Stomach smooth muscle (tissue), 2 donors: ENCODE measurements at regions not wholly inside any gene's neighbourhood (a gene's known extent, or its start where the extent isn't known, plus 50 kb on each side); places are given as distances from the start of the nearest gene placed in this dataset.
"Not testable (repeated sequence)": the region's sequence is repeated elsewhere in the genome, so short reads cannot be mapped to it uniquely, and the experiment has no call there.

Source experiments
- H3K27ac ChIP-seq: one replicate; pipeline ENCODE4 v1.7.0; 2013; ENCODE audit warnings: mild to moderate bottlenecking, low read length, inconsistent platforms
- H3K27me3 ChIP-seq, 2 donors: one replicate each; pipeline ENCODE4 v1.7.0; 2013; ENCODE audit warnings: low read length in 2 of 2; ENCODE audit not compliant: insufficient read depth in 2 of 2, control insufficient read depth in 1 of 2
- H3K36me3 ChIP-seq, 2 donors: one replicate each; pipeline ENCODE4 v1.7.0; 2013; ENCODE audit warnings: low read length in 2 of 2; ENCODE audit not compliant: control insufficient read depth in 2 of 2, insufficient read depth in 2 of 2
- H3K4me1 ChIP-seq: one replicate; pipeline ENCODE4 v1.7.0; 2013; ENCODE audit warnings: low read length; ENCODE audit not compliant: control insufficient read depth, insufficient read depth
- H3K4me3 ChIP-seq, 2 donors: one replicate each; pipeline ENCODE4 v1.7.0; 2013; ENCODE audit warnings: low read length in 2 of 2
- H3K9ac ChIP-seq, 2 donors: one replicate each; pipeline ENCODE4 v1.7.0; 2013; ENCODE audit warnings: low read length in 2 of 2, mild to moderate bottlenecking in 1 of 2
- H3K9me3 ChIP-seq, 2 donors: one replicate each; pipeline ENCODE4 v1.7.0; 2013; ENCODE audit warnings: low read length in 2 of 2; ENCODE audit not compliant: control insufficient read depth in 2 of 2
- donor health status: healthy.
- donor health status: Pancreatic carcinoma.

- H3K4me3 ChIP-seq, H3K9me3 ChIP-seq, H3K27me3 ChIP-seq, H3K9ac ChIP-seq, H3K36me3 ChIP-seq, H3K4me1 ChIP-seq, H3K27ac ChIP-seq: not testable (repeated sequence)
Observed at GRCh38 chr11:127772938-127773337, 772.4 kb upstream of the KIRREL3 start.

DNA sequence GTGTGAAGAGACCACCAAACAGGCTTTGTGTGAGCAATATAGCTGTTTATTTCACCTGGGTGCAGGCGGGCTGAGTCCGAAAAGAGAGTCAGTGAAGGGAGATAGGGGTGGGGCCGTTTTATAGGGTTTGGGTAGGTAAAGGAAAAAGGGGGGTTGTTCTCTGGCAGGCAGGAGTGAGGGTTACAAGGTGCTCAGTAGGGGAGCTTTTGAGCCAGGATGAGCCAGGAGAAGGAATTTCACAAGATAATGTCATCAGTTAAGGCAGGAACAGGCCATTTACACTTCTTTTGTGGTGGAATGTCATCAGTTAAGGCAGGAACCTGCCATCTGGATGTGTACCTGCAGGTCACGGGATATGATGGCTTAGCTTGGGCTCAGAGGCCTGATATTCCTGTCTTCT lies 768.4 kb upstream of the KIRREL3 start:
- H3K9ac ChIP-seq, H3K9me3 ChIP-seq, H3K27ac ChIP-seq, H3K4me1 ChIP-seq, H3K27me3 ChIP-seq, H3K36me3 ChIP-seq, H3K4me3 ChIP-seq: not testable (repeated sequence)

- no peaks in the 10 kb centered on the region for H3K36me3 ChIP-seq
- no peaks in the 10 kb centered on the region for H3K27me3 ChIP-seq
- H3K9ac ChIP-seq = no peak overlapping the region
- no peak overlapping the region for H3K4me3 ChIP-seq
- no peaks in the 10 kb centered on the region for H3K4me1 ChIP-seq
- H3K27ac ChIP-seq = no peak overlapping the region
- no peaks in the 10 kb centered on the region for H3K9me3 ChIP-seq
Observed at GRCh38 chr11:127766734-127767133, 766.2 kb upstream of the KIRREL3 start.

DNA sequence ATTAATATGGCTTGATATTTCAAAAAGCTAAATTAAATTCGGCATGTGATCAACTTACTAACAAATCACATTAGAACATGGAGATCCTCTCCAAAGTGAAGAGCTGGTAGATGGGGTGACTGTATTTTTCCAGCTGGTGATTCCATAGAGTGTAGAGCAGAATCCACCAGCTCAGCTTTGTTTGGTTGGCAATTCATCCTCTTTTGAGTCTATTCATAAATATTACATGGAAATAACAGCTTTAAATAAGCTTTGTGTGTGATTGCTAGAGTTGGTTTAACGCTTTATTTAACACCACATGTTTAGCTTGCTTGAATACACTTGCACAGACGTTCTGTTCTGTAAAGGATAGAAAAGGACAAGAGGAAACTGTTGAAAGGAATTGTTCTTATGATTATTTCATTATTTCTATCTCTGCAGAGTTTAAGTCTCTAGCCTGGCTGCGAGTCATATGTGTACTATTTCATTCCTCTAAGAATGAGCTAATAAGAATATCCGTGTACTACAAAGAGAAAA lies 738.3 kb upstream of the KIRREL3 start:
- no peak overlapping the region for H3K27ac ChIP-seq
- no peaks in the 10 kb centered on the region for H3K4me1 ChIP-seq
- H3K9me3 ChIP-seq = no peaks in the 10 kb centered on the region
- H3K27me3 ChIP-seq = no peaks in the 10 kb centered on the region
- no peak overlapping the region for H3K4me3 ChIP-seq
- no peaks in the 10 kb centered on the region for H3K36me3 ChIP-seq
- H3K9ac ChIP-seq = no peak overlapping the region

- Histone ChIP-seq H3K4me1 (no peaks in the 10 kb centered on the region), H3K36me3 (no peaks in the 10 kb centered on the region), H3K9me3 (no peaks in the 10 kb centered on the region), H3K27me3 (no peaks in the 10 kb centered on the region), H3K9ac (no peak overlapping the region), H3K4me3 (no peak overlapping the region), H3K27ac (no peak overlapping the region)
Observed at GRCh38 chr11:127737499-127737898, 736.9 kb upstream of the KIRREL3 start.

GRCh38 chr11:127733552-127733951 lies 733.0 kb upstream of the KIRREL3 start:
- Histone ChIP-seq H3K4me3 (no peak overlapping the region), H3K9ac (no peak overlapping the region), H3K4me1 (no peaks in the 10 kb centered on the region), H3K27me3 (no peaks in the 10 kb centered on the region), H3K27ac (no peak overlapping the region), H3K9me3 (no peaks in the 10 kb centered on the region), H3K36me3 (no peaks in the 10 kb centered on the region)

GRCh38 chr11:127726367-127726766 lies 725.8 kb upstream of the KIRREL3 start:
- H3K9ac ChIP-seq = no peak overlapping the region
- no peaks in the 10 kb centered on the region for H3K27me3 ChIP-seq
- H3K27ac ChIP-seq = no peak overlapping the region
- H3K4me1 ChIP-seq = no peaks in the 10 kb centered on the region
- H3K9me3 ChIP-seq = no peaks in the 10 kb centered on the region
- H3K36me3 ChIP-seq = no peaks in the 10 kb centered on the region
- H3K4me3 ChIP-seq = no peak overlapping the region

GRCh38 chr11:127723714-127724113 lies 723.1 kb upstream of the KIRREL3 start:
- no peaks in the 10 kb centered on the region for H3K4me1 ChIP-seq
- no peak overlapping the region for H3K27ac ChIP-seq

GRCh38 chr11:127713226-127713625 lies 712.7 kb upstream of the KIRREL3 start:
- Histone ChIP-seq H3K4me1 (no peaks in the 10 kb centered on the region), H3K36me3 (no peaks in the 10 kb centered on the region), H3K9me3 (no peaks in the 10 kb centered on the region)

More at GRCh38 chr11:127723714-127724113, 723.1 kb upstream of the KIRREL3 start:
- Histone ChIP-seq H3K9me3 (no peaks in the 10 kb centered on the region), H3K36me3 (no peaks in the 10 kb centered on the region), H3K9ac (no peak overlapping the region), H3K4me3 (no peak overlapping the region), H3K27me3 (no peaks in the 10 kb centered on the region)

GRCh38 chr11:127711748-127712147 lies 711.2 kb upstream of the KIRREL3 start:
- Histone ChIP-seq H3K9ac (no peak overlapping the region), H3K9me3 (no peaks in the 10 kb centered on the region), H3K4me3 (no peak overlapping the region), H3K27ac (no peak overlapping the region), H3K27me3 (no peaks in the 10 kb centered on the region), H3K4me1 (no peaks in the 10 kb centered on the region), H3K36me3 (no peaks in the 10 kb centered on the region)

More at GRCh38 chr11:127713226-127713625, 712.7 kb upstream of the KIRREL3 start:
- no peak overlapping the region for H3K9ac ChIP-seq
- H3K27me3 ChIP-seq = no peaks in the 10 kb centered on the region
- no peak overlapping the region for H3K27ac ChIP-seq
- no peak overlapping the region for H3K4me3 ChIP-seq

DNA sequence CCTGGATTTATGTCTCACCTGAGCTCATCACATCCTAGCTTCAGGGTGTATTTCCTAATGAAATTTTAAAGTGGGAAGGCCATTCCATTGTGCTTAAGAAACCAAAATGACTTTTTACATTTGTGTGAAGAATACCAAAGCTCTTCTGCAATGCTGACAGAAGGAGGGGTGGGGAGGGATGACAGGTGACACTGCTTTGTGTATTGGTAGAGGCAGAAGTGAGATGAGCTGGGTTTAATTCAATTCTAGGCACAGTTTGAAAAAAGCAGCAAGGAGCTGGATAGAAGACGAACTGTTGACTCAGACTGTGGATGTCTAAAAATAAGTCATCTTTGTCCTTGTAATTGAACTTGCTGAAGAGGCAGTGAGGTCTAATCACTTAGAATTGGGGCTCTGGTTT lies 710.3 kb upstream of the KIRREL3 start:
- no peak overlapping the region for H3K9ac ChIP-seq
- no peak overlapping the region for H3K27ac ChIP-seq
- H3K9me3 ChIP-seq = no peaks in the 10 kb centered on the region
- H3K4me1 ChIP-seq = no peaks in the 10 kb centered on the region
- H3K36me3 ChIP-seq = no peaks in the 10 kb centered on the region
- no peak overlapping the region for H3K4me3 ChIP-seq
- H3K27me3 ChIP-seq = no peaks in the 10 kb centered on the region
